ENCODE measurements at regions not wholly inside any gene's neighbourhood (a gene's known extent, or its start where the extent isn't known, plus 50 kb on each side); places are given as distances from the start of the nearest gene placed in this dataset.

- H3K36me3 ChIP-seq (replicated peaks in 1 of 2; ENCODE audit: control extremely low read depth in 1 of 2, control insufficient read depth in 1 of 2, extremely low read depth in 1 of 2, insufficient read depth in 2 of 2, low read length in 1 of 2): no peaks in the 10 kb centered on the region
- no peaks in the 10 kb centered on the region for H3K79me2 ChIP-seq (ENCODE audit: control insufficient read depth, insufficient read depth, low read length)
- H3K4me3 ChIP-seq (ENCODE audit: control extremely low read depth in 1 of 5, extremely low read depth in 1 of 5, insufficient read depth in 1 of 5, low read depth in 2 of 5, low read length in 4 of 5): no peak overlapping the region
- H3K4me2 ChIP-seq (replicated peaks; ENCODE audit: low read depth, low read length, poor library complexity, severe bottlenecking): no peak overlapping the region
- Mint-ChIP-seq H3K4me3 (no peak overlapping the region), H3K4me1 (no peaks in the 10 kb centered on the region), H3K27me3 (peaks cover 15% of the 10 kb centered on the region), H3K9me3 (ENCODE audit: insufficient read depth) (no peaks in the 10 kb centered on the region), H3K27ac (no peak overlapping the region)
- WGBS (ENCODE audit: insufficient coverage): no CpG with 5 or more reads among the region's 3 CpGs
- peaks cover 0 to 7% (median 0%) of the 10 kb centered on the region in 4 experiments for H3K27me3 ChIP-seq (replicated peaks in 1 of 4; ENCODE audit: control extremely low read depth in 1 of 4, control insufficient read depth in 3 of 4, insufficient read depth in 4 of 4, low read length in 3 of 4)
- no peak overlapping the region for H3K9ac ChIP-seq (ENCODE audit: low read length)
- TF ChIP-seq CTCF (IDR thresholded peaks at IDR 0.05) (no peak), EZH2 (IDR thresholded peaks at IDR 0.05; ENCODE audit: borderline replicate concordance, insufficient read depth, low read depth, low read length, poor library complexity, severe bottlenecking) (no peak)
- no peaks in the 10 kb centered on the region for H4K20me1 ChIP-seq (ENCODE audit: control insufficient read depth, insufficient read depth, low read length, poor library complexity, severe bottlenecking)
- H3K4me1 ChIP-seq (ENCODE audit: control insufficient read depth in 2 of 2, insufficient read depth in 2 of 2, low read length in 2 of 2): no peaks in the 10 kb centered on the region
- intact Hi-C loops (cut with micrococcal nuclease): no loop called here
- no peak overlapping the region for H3K27ac ChIP-seq (ENCODE audit: low read length in 2 of 2)
- no peak for ATAC-seq (ENCODE audit: low read depth)
- no peak for DNase-seq
- no peak overlapping the region for H2AFZ ChIP-seq (ENCODE audit: insufficient read depth, low read depth, low read length, poor library complexity, severe bottlenecking)
- POLR2A ChIA-PET: no interaction called here
- H3K9me3 ChIP-seq (ENCODE audit: control extremely low read depth in 1 of 3, control insufficient read depth in 2 of 3, insufficient read depth in 1 of 3, low read length in 2 of 3): no peaks in the 10 kb centered on the region
- CTCF ChIA-PET: no interaction called here
These were observed 164.4 kb upstream of the PRDM1 start for GRCh38 chr6:105921781-105922180.

- H3K27me3 Mint-ChIP-seq: peaks cover 15% of the 10 kb centered on the region
- H3K9me3 Mint-ChIP-seq (ENCODE audit: insufficient read depth): no peaks in the 10 kb centered on the region
- Histone ChIP-seq H3K27ac (ENCODE audit: low read length in 2 of 2) (no peak overlapping the region), H3K36me3 (replicated peaks in 1 of 2; ENCODE audit: control extremely low read depth in 1 of 2, control insufficient read depth in 1 of 2, extremely low read depth in 1 of 2, insufficient read depth in 2 of 2, low read length in 1 of 2) (no peaks in the 10 kb centered on the region), H2AFZ (ENCODE audit: insufficient read depth, low read depth, low read length, poor library complexity, severe bottlenecking) (no peak overlapping the region), H3K4me2 (replicated peaks; ENCODE audit: low read depth, low read length, poor library complexity, severe bottlenecking) (no peak overlapping the region), H3K4me1 (ENCODE audit: control insufficient read depth in 2 of 2, insufficient read depth in 2 of 2, low read length in 2 of 2) (no peaks in the 10 kb centered on the region), H3K79me2 (ENCODE audit: control insufficient read depth, insufficient read depth, low read length) (no peaks in the 10 kb centered on the region), H3K4me3 (ENCODE audit: control extremely low read depth in 1 of 5, extremely low read depth in 1 of 5, insufficient read depth in 1 of 5, low read depth in 2 of 5, low read length in 4 of 5) (no peak overlapping the region), H3K9me3 (ENCODE audit: control extremely low read depth in 1 of 3, control insufficient read depth in 2 of 3, insufficient read depth in 1 of 3, low read length in 2 of 3) (no peaks in the 10 kb centered on the region), H3K9ac (ENCODE audit: low read length) (no peak overlapping the region), H3K27me3 (replicated peaks in 1 of 4; ENCODE audit: control extremely low read depth in 1 of 4, control insufficient read depth in 3 of 4, insufficient read depth in 4 of 4, low read length in 3 of 4) (peaks cover 0 to 3% (median 0%) of the 10 kb centered on the region in 4 experiments), H4K20me1 (ENCODE audit: control insufficient read depth, insufficient read depth, low read length, poor library complexity, severe bottlenecking) (no peaks in the 10 kb centered on the region)
- WGBS (ENCODE audit: insufficient coverage): 80% methylated on average over 2 of the region's 2 CpGs
- POLR2A ChIA-PET: no interaction called here
- H3K4me1 Mint-ChIP-seq: no peaks in the 10 kb centered on the region
- CTCF ChIA-PET: no interaction called here
- H3K4me3 Mint-ChIP-seq: no peak overlapping the region
- no peak overlapping the region for H3K27ac Mint-ChIP-seq
- intact Hi-C loops (cut with micrococcal nuclease): no loop called here
- TF ChIP-seq CTCF (IDR thresholded peaks at IDR 0.05): no peak
- no peak for TF ChIP-seq EZH2 (IDR thresholded peaks at IDR 0.05; ENCODE audit: borderline replicate concordance, insufficient read depth, low read depth, low read length, poor library complexity, severe bottlenecking)
- DNase-seq (no peak), ATAC-seq (ENCODE audit: low read depth) (no peak)
These were observed 166.1 kb upstream of the PRDM1 start for GRCh38 chr6:105920071-105920470.
